Epidermal melanocyte (primary cell): ENCODE measurements at regions not wholly inside any gene's neighbourhood (a gene's known extent, or its start where the extent isn't known, plus 50 kb on each side); places are given as distances from the start of the nearest gene placed in this dataset.

ENCODE experiments used
- DNase-seq: peaks from one replicate; pipeline ENCODE4 v3.0.0; 2011; ENCODE audit warnings: low spot score; ENCODE audit not compliant: insufficient read length

- DNase-seq: no peak
Measured at GRCh38 chr3:152097120-152097519, 171.6 kb upstream of the MBNL1 start.

DNA sequence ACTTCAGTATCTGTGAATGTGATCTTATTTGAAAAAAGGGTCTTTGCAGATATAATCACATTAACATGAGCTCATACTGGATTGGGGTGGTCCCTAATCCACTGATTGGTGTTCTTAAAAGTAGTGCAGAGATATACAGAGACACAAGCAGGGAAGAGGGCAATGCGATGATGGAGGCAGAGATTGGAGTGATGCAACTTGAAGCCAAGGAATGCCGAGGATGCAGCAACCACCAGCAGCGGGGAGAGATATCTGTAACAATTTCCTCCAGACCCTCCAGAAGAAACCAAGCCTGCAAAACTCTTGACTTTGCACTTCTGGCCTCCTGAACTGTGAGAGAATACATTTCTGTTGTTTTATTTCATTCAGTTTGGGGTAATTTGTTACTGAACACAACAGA, 171.0 kb upstream of the MBNL1 start:
- no peak for DNase-seq

DNA sequence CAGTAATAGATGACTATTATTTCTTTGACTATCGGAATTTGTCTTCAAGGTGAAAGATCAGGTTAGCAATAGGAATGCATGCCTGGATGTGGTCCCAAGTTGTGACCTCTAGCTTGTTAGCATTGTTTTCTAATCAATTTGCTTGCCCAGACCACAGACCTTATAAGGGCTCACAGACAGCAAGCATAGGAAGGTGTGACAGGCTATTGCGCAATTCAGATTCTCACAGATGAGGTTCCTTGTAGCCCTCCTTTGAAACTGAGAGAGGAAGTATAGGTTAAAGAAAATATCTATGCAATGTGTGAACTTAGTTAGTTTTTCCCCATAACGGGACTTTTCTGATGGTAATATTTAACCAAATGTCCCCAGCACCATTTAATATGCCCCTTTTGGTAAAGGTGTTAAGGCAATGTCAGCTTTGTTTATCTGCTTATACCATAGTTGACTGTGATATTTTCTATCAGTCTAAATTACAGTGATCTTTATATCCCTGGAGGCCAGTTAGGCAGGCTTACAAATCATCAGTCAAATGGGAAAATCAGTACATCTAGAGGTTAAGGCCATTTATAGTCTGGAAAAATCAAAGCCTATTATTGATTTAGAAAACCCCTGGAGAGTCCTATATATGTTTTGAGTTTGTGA, 168.1 kb upstream of the MBNL1 start:
- no peak for DNase-seq

- no peak for DNase-seq
Measured at GRCh38 chr3:152102410-152102809, 166.3 kb upstream of the MBNL1 start.

DNA sequence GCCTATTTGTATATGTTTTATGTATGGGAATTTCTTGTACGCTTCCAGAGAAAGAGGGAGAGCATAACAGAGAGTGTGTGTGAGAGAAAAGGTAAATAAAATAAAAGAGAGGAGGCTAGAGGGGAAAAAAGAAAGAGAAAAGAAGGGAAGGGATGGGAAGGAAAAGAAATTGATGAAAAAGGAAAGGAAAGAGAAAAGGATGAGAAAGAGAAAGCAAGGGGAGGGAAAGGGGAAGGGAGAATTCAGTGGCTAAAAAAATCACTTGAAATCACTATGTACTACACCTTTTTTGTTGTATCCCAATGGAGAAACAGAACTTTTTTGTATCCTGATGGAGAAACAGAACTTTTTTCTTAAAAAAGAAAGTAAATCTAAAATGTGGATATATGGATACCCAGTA, 165.5 kb upstream of the MBNL1 start:
- DNase-seq: no peak

DNA sequence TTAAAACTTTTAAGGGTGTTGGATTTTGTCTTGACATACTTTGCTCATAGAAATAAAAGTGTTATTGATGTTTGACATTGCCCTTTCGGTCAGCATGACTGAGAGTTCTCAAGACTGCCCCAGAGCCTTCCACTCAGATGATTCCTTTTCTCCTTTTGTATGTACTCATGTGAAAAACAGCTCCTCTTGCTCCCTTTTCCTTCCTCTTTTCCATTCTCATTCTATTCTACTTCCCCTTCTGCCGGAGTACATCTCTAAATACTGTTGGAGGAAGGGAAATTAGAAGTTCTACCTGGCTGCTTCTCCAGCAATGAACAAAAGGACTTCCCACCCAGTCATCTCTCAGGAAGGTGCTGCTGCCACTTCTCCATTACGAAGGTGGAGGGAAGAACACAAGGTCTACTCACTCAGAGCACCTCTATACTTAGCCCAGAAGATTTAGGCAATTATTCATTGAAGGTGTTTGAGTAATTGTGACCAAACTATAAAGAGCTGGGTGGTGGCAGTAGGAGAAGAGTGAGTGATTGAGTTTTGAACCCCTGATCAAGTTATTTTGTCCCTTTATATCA, 163.8 kb upstream of the MBNL1 start:
- DNase-seq: no peak

GRCh38 chr3:152105446-152105845, 163.3 kb upstream of the MBNL1 start:
- DNase-seq: no peak

DNA sequence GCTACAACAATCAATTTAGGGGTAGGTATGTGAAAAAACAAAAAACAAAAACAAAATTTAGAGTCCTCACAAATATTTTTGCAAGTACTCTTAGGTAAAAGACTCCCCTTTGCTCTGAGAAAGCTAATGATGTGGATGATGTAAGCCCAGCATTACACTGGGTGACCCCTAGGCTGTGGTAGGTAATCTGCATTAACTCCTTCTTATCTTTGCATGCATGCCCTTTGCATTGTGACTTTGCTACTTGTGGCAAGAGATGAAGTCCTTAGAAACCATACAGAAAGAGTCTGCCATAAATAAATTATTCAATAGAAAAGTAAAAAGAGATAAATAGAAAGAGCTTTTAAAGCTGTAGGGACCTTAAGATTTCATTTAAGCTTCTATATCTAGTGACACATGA, 159.7 kb upstream of the MBNL1 start:
- no peak for DNase-seq

GRCh38 chr3:152113413-152113812, 155.3 kb upstream of the MBNL1 start:
- no peak for DNase-seq

DNA sequence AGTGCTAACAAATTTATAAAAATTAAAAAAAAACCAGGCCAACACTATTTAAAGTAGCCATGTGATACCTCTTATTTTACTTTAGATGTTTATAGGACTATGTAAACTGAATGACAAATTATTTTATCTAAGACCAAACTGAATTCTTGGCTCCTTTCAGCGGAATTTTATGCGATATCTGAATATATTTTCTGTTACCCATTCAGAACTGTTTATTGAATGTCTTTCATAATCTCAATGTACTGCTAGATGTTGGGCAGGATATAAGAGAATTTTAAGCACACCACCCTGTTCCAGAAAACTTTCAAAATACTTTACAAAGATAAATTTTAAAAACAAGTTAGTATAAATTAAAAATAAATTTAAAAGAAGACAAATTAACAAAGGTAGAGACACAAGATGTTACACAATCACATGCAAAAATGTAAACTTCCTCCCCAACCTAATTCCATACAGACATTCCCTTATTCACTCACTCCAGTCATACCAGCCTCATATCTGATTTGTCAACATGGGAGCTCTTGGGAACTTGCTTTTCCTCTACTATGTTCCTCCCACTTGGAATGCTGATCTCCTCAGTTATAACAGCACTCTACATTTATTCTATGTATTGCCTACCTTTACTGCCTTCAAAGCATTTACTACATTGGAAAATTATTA, 154.6 kb upstream of the MBNL1 start:
- DNase-seq: no peak

GRCh38 chr3:152120601-152121269, 148.0 kb upstream of the MBNL1 start:
- DNase-seq: no peak

DNA sequence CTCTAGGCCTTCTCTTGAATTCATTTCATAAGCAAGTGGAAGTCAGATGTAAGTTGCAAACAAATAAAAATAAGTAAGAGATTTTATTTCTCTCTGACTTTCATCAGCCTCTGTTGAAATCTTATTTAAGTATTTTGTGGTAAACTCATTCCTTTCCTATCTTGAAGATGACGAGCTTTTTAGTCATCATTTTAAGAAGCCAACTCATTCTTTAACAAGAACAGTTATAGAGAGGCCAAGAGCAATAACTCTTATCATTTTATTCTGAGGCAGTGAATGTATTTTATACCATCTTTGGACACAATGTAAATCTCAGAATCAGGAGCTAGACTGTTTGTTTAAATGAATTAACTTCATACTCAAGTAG, 147.5 kb upstream of the MBNL1 start:
- DNase-seq: no peak

GRCh38 chr3:152122851-152123250, 145.9 kb upstream of the MBNL1 start:
- DNase-seq: no peak

GRCh38 chr3:152123457-152123856, 145.3 kb upstream of the MBNL1 start:
- DNase-seq: no peak

GRCh38 chr3:152126260-152126659, 142.5 kb upstream of the MBNL1 start:
- no peak for DNase-seq

DNA sequence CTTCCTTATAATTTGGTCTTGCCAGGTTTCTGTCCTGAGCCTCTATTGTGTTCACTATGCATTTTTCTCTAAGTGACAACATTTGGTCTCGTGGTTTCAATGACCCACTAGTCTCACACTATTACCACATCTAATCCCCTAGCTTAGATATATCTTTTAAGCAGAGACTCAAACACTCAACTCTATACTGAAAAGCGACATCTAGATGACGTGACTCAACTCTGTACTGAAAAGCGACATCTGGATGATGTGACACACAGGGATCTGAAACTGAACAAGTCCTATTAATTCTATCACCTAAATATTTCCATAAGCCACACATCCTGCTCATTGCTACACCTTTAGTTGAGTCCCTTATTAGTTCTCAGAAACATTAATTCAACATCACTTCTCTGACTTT, 141.7 kb upstream of the MBNL1 start:
- no peak for DNase-seq

DNA sequence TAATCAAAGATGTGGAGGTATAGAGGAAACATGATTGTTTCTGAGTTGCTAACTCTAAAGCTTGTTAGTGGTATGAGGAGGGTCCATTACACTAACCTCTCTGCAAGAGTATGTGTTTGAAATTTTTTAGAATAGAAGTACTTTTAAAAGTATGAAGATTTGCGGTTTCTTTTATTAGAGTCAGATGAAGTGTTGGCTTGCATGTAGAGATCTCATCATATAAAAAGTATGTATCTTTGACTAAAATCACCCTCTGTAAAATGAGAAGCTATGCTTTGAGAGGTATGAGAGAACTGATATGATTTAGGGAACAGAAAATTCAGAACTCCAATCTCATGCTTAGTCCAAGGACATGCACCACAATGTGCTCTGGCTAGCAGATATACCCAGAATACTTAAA, 140.4 kb upstream of the MBNL1 start:
- DNase-seq: no peak

DNA sequence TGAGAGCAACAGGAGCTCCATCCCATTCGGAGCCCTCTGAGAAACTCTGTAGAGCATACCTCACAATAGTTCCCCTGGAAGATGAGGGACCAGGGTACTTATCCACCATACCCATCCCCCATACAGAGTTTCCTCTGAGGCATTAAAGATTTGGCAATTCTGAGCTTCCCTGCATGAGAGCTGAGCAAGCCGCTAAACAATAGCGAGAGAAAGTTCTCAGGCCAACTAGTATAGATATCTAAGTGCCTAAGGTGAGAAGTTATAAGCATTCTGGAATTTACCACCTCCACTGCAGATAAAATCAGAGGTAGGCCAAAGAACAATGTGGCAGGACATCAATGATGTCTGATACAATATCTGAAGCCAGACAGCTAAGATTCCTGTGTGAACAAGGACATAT, 129.1 kb upstream of the MBNL1 start:
- DNase-seq: no peak

DNA sequence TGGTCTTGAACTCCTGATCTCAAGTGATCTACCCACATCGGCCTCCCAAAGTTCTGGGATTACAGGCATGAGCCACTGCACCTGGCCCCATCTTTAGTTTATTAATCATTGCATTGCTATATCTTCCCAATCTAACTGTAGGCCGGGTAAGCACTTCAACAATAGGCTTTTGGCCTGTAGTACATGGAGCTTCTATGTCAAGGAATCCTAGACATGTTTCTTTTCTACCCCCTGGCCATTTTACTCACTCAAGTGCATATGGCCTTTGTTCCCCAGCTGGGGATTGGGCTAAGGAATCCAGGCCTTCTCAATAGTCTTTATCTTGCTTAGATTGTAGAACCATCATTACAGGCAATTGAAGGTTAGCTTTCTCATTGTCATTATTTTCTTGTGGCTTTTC, 122.3 kb upstream of the MBNL1 start:
- DNase-seq: no peak

- no peak for DNase-seq
Measured at GRCh38 chr3:152147748-152148147, 121.0 kb upstream of the MBNL1 start.

DNA sequence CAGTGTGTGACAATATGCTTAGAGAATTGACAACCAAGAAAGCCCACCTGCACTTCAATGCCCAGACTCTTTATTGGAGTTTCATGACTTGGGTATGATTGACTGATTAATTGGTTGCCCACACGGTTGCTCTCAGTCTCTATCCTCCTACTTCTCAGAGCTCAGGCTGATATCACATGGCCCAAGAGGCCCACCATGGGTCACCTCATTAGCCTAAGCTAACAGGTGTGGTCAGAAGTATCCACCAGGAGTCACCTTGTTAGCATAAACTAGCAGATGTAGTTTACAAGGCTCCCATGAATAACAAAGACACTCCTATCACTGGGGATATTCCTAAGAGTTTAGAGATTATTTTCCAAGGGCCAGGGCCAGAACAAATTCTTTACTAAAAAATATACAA, 120.2 kb upstream of the MBNL1 start:
- no peak for DNase-seq

DNA sequence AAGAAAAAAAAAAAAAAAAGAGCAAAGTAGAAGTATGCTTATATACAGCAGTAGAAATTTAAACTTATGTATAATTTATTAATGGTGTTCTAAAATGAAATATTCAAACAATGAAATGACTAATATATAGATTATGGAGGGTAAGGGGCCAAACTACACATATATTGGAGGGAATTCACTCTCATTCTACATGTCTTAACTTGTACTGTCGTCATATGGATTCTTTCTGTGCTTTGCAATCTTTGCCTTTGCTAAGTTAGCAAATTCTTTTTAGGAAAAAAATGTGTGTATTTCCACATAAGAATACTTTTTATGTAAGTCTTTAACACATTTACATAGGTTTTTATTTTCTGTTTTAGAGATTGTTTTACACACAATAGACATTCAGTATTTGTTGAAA, 118.9 kb upstream of the MBNL1 start:
- DNase-seq: no peak
